Ammon's horn (tissue), 1 donor: ENCODE measurements at regions not wholly inside any gene's neighbourhood (a gene's known extent, or its start where the extent isn't known, plus 50 kb on each side); places are given as distances from the start of the nearest gene placed in this dataset.

Source experiments
- DNase-seq: peaks from one replicate; pipeline ENCODE4 v3.0.0-alpha.2; 2016; ENCODE audit warnings: low spot score

DNA sequence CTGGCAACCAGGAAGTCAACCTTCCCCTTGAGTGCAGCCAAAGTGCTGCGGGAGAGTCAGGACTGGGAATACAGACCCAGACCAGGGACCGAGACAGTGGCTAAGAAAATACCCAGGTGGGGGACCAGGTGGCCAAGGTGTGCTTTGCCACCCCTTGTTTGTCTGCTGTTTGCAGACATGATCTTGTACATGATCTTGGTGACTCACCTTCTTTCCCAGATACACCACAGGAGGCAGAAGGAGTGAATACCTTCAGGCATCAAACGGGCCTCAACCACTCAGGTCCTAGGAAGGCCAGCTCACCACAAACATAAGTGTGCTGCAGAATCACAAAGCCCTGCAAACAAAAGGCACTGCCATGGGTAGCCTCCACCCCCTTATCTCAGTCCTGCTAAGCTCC, 62.0 kb downstream of the CNGA2 start:
- DNase-seq: no peak

DNA sequence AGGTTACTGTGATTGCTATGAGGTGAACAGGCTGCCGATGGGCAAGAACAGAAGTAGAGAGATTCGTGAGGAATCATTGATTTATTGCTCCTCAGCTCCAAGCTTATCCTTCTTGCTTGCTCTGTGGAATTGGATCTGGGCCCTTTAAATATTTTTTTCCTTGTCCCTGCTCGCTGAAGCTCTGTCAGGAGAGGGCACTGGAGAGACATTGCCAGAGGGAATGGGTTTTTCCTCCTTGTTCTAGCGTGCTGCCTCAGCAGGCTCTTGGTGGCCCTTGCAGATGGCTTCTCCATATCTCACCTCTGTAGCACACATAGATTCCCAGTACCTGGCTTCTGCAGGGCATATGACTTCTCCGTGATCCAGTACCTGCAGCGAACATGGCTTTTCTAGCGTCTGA, 67.4 kb downstream of the CNGA2 start:
- DNase-seq: no peak

DNA sequence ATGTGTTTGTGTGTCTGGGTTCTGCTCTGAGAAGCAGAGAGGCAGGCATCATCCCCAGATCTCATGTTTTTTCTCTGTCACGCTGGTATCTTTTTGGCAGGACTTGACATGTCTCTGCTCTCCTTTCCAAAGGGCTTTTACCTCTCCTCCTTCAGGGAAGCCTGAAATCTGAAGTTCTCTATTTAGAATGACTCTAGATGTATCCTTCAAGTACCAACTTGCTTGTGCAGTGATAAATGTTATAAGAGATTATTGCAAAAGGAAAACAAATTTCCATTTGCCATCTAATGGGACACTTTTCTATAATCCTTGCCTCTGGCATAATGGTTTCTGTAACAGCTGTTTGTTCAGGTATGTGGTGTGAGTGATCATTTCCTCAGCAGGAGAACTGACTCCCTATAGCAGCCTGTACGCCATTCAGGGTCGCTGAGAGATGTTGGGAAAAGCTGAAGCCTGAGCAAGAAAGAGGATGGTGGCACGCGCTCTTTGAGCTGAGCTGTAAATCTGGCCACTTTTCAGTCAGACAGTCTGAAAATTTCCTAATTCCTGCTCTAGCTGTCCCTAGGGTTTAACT, 72.5 kb downstream of the CNGA2 start:
- DNase-seq: no peak

DNA sequence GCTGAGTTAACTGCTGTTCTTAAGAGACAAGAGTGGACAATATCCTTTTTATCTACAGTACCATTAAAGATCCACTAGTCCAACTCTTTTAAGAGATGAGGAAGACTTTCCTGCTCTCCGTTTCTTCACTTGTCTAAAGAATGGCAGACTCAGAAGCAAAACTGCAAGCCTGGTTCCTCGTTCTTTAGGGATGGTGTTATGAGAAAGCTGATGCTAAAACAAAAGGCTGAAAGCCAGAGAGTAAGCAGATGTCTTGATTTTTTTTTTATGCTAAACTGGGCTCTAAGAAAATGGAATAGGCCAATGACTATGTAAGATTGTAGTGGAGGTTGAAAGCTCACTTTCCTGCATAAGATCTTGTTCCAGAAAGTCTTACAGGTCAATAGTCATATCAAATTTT, 78.1 kb downstream of the CNGA2 start:
- DNase-seq: no peak

DNA sequence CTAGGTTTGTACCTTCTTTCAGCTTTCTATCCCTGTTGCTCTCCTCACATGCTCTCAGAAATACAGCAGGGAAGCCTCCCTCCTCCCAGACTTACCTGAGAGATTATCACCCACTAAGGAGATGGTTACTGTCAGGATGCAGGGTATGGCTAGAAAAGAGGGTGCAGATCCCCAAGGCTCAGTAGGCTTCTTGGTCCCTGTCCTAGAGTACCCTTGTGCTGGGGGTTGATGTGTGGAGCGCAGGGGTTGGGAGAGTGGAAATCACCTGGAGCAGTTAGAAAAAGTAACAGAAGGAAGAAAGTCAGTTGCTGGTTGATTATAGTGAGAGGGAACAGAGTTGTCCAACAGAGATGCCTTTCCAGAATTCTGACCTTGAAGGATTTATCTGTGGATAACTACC, 80.2 kb downstream of the CNGA2 start:
- no peak for DNase-seq

DNA sequence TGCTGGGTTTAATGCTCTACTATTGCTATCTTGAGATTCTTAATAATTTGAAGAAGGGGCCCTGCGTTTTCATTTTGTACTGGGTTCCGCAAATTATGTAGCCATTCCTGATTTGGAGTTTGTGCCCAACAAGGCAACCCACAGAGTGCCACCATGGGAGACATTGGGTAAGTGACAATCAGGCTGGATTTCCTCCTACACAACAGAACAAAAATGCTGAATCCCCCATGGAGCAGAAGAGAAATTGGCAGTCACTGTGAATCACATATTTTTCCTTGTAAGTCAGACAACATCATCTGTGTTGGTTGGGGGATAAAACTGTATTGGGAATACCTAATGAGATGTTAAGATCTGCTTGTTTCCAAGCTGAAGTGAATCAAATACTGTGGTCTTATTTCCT, 80.9 kb downstream of the CNGA2 start:
- DNase-seq: peak; percentile 21

DNA sequence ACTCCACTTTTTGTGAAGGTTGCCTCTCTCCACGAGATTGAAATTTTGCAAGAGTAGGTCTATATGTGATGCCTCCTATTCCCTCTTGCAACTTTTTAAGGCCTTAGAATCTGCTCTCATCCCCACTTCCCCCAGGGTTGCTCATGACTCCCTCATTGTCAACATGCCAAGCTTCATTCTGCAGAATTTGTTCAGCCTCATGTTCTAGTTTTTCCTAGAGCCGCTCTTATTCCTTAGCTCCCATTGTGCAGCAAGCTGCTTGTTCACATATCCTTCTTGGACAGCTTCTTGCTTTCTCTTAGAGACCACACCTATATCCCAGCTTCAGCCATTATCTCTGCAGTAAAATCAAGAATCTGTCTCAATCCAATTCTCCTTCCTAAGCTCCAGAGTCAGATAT, 82.4 kb downstream of the CNGA2 start:
- DNase-seq: peak; percentile 3

DNA sequence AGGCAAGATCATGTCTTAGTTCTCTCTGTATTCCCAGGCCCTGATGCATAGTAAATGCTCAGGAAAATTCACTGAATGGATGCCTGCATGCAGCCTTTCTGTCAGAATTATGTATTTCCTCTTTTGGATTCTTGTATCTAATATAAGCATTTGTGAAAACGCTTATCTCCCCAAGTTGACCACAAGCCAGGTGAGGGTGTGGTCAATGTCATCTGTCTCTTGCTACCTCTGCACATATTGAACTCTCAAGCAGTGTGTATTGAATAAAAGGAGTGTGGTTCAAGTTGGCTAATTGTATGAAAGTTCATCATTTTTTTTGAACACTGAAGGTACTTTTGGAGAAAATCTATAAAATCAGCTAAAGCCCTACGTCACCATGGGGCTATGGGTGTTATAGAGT, 84.3 kb downstream of the CNGA2 start:
- DNase-seq: no peak

DNA sequence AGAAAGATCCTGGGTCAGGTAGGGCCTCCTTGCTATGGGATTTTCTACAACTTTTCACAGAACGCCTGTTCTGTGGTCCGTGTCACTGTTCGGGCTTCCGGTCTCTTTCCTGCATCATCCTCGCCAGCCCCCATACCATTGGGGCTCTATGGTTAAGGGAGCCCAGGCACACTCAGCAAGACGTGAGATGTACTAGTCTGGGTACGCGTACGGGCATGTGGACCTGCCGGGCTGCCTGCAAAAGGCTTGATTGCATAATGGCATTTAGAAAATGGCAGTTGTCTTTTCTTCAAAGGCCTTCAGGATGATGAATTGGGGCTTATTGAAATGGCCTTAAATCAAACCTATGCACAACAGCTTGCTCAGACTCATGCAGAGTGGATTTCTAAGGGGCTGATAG, 86.7 kb downstream of the CNGA2 start:
- DNase-seq: no peak

DNA sequence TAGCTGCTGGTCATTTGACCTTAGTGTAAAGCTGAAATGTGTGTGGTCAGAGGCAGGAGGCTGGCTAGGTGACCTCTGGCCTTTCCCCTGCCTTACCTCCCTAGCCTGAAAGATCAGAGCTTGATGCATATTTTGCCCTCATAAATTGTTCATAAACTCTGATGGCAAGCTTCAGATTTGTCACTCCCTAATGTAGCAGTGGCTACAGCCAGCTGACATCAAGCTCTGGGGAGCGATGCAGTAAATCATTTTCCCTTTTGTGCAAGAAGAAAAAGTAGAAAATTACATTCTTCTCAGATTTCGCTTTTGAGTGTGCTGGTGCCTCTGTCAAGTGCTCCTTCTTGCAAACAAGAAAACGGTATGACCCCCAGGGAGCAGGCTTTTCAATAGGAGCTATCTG, 87.7 kb upstream of the MAGEA4 start:
- no peak for DNase-seq

DNA sequence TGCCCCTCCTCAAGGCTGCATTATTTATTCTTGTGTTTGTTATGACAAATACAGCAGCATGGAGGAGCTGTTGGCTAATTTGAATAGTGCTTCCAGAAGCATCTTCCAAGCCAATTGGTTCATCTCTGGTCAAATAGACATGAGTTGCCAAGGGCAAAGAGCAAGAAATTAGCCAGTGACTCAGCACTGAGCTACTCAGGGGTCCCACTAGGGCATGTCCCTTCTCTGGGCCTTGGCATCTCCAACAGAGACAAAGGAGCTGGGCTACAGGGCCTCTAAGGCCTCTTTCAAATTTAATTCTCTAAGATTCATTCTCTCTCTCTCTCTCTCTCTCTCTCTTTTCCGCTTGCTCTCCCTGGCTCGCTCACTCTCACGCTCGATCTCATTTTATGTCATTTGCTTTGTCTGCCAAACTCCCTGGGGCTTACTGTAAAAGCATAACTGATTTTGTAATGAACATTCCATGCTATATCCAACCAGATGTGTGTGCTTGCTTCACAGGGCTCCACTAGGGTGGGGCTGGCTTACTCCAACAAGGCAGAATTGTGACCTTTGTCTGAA, 86.7 kb upstream of the MAGEA4 start:
- no peak for DNase-seq

DNA sequence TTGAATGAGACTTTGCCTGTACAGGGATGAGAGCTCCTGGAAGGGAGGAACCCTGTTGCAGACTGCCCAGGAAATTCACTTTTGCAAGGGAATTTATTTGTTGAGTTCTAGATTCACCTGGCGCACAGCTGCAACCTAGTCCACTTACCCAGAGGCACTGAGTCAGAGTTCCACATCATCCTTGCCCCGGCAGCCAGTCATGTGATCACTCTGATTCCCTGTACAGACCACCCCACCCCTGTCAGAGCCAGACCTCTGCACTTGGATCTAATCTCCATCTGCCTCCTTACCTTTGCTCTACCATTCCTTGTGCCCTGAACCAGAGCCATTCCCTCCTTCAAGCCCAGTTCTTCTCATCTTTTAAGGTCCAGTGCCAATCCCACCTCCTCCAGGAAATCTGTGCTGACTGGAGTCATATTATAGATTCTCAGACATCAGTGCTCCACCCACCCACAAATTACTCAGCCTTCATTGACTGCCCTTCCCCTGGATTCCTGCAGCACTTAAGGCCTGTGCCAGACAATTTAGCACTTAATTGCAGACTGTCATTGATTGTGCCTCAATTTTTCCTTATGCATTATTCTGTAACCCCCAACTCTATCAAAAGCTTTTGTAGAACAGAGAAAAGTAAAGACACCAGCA, 84.1 kb upstream of the MAGEA4 start:
- no peak for DNase-seq

DNA sequence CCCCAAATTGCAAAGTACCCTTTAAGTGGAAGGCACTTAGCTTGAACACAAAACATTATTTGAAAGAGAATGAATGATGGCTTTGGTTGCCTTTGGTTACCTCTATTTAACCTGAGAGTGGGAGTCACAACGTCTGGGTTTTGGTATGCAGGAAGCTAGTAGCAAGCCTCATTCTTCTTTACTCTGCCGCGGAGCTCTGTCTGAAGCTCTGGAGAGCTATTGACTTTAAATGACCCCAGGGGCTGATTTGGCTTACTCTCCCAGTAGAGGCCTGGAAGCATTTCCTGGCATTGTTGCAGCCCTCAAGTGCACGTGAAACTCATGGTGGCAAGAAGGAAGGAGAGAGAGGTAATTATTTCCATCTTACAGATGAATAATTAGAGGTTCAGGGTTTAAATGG, 81.8 kb upstream of the MAGEA4 start:
- DNase-seq: no peak

DNA sequence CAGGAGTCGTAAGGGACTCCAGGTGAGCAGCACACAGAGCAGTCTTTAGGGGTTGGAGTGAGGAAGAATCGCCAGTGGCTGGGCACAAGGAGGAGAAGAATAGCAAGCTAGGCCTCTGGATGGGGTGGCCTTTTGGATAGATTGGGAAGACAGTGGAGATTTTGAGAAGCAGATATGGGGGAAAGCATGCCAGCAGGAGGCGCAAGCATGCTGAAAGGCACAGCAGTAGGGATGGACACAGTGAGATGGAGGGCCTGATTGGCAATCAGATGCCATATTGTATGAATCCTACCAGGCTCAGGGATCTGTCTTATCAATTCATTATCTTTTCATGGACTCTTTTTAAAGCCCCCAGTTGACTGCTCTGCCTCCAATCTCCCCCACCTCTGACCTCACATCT, 60.4 kb upstream of the MAGEA4 start:
- no peak for DNase-seq

DNA sequence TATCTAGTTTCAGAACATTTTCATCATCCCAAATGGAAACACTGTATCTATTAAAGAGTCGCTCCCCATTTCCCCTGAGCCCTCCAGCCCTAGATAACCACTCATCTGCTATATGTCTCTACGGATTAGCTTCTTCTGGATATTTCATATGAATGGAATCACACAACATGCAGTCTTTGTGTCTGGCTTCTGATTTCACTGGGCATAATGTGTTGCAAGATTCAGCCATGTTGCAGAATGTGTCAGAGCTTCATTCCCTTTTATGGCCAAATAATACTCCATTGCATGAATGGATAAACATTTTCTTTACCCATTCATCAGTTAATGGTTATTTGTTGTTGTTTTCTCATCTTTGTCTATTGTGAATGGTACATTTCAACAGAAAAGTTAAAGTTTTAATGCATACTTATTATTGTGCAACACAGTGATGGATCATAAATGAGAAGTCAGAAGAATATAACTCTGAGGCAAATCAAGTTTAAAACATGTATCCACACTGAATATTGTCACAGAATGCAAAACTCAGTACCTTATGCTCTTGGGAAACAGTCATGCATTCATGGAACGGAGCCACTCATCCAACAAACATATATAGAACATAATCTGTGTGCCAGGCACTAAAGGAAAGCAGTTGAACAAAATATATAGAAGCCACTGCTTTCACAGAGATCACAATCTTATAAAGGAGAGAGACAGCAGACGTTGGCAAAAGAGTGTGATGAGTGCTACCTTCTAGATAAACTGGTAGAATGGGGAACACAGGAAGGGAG, 57.8 kb upstream of the MAGEA4 start:
- no peak for DNase-seq

DNA sequence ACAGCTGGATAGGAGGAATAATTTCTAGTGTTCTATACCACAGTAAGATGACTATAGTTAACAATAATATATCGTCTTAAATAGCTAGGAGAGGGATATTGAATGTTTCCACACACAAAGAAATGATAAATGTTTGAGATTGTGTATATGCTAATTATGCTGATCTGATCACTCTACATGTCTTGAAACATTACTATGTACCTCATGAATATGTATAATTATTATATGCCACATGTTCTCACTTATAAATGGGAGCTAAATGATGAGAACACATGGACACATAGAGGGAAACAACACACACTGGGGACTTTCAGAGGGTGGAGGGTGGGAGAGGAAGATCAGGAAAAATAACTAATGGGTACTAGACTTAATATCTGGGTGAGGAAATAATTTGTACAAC, 53.2 kb upstream of the MAGEA4 start:
- no peak for DNase-seq

DNA sequence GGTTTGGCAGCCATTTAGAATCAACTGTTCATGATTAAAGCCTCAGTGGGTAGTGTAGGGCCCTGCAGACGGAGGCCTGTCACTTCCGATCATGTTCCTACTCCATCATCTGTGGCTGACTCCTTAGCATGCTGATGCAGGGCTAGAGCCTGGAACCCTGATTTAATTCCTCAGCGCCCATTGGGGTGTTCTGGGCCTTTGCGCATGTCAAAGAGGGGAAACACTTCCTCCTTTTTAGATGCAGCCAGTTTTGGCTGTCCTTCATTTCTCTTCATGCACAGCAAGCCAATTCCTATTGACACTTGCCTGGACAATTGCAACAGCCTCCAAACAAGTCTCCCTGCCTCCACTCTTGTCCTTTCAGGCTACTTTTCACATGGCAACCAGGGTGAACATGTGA, 51.9 kb upstream of the MAGEA4 start:
- DNase-seq: no peak
